ENCODE measurements at regions not wholly inside any gene's neighbourhood (a gene's known extent, or its start where the extent isn't known, plus 50 kb on each side); places are given as distances from the start of the nearest gene placed in this dataset.
"Not testable (repeated sequence)": the region's sequence is repeated elsewhere in the genome, so short reads cannot be mapped to it uniquely, and the experiment has no call there.

DNA sequence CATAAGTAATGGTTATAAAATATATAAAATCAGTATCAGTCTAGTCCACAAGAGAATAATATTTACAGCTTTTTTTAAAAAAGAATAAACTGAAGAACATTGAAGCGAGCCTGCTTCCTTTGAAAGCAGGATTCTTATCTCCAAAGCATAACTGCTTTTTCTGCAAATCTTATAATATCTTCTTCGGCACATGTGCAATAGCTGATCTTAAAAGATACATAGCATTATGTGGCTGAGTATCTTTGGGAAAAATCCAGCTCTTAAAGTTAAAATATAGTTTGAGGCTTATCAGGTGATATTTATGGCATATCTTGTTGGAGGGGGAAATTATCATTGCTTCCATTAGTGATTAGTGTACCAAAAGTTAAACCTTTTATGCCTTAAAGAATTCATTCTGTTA, 523.9 kb upstream of the ADGRL4 start:
- no peak for DNase-seq
- Mint-ChIP-seq H3K27ac (no peak overlapping the region), H3K4me1 (no peaks in the 10 kb centered on the region), H3K9me3 (ENCODE audit: low read depth) (peaks cover 5% of the 10 kb centered on the region), H3K27me3 (no peaks in the 10 kb centered on the region), H3K4me3 (no peak overlapping the region), H3K36me3 (no peaks in the 10 kb centered on the region)
- CTCF ChIA-PET = no interaction called here
- no peak for ATAC-seq

GRCh38 chr1:79530055-79530454, 523.5 kb upstream of the ADGRL4 start:
- H3K27me3 Mint-ChIP-seq = no peaks in the 10 kb centered on the region
- no peak for DNase-seq
- CTCF ChIA-PET = no interaction called here

GRCh38 chr1:79524126-79524525, 517.6 kb upstream of the ADGRL4 start:
- Mint-ChIP-seq H3K27me3 (no peaks in the 10 kb centered on the region), H3K4me1 (no peaks in the 10 kb centered on the region), H3K27ac (no peak overlapping the region), H3K36me3 (no peaks in the 10 kb centered on the region), H3K4me3 (no peak overlapping the region), H3K9me3 (ENCODE audit: low read depth) (peaks cover 7% of the 10 kb centered on the region)
- CTCF ChIA-PET = no interaction called here
- no peak for ATAC-seq
- no peak for DNase-seq

More at GRCh38 chr1:79530055-79530454, 523.5 kb upstream of the ADGRL4 start:
- Mint-ChIP-seq H3K27ac (no peak overlapping the region), H3K4me3 (no peak overlapping the region), H3K9me3 (ENCODE audit: low read depth) (peaks cover 5% of the 10 kb centered on the region), H3K36me3 (no peaks in the 10 kb centered on the region), H3K4me1 (no peaks in the 10 kb centered on the region)
- no peak for ATAC-seq

DNA sequence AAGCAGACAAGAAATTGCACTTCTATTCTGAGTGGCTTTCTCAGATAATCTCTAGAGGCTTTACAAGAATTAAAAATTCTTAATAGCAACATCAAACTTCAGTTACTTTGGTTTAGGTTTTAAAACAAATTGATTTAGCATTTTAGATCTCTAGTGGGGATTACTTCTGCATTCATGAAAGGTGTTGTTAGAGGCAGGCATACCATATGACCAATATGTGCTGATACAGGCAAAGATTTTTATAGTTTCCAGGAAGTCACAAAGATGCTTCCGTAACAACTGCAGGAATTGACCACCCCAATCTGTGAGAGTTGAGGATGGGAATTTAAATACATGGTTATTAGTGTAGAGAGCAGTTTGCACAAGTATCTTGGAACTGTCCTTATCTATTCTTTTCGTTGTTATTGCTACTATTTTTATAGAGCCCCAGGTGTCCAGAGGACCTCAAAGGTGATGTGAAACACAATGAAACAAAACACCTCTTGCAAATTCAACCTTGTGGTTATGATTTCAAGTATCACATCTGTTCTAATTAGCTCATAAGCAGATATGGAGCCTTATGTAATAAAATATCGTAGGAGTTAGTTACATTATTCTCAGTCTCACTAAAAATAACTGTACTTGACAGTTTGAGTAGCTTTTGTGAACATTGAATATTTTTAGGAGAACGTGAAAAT, 512.7 kb upstream of the ADGRL4 start:
- no peak overlapping the region for H3K27ac Mint-ChIP-seq
- H3K9me3 Mint-ChIP-seq (ENCODE audit: low read depth) = peaks cover 4% of the 10 kb centered on the region
- ATAC-seq (no peak), DNase-seq (no peak)
- H3K27me3 Mint-ChIP-seq = no peaks in the 10 kb centered on the region
- CTCF ChIA-PET = interaction anchor here (0.6 kb wide), 1 partner anchor 941 kb away, joined by 3 read pairs; no protein-coding TSS in a partner anchor
- H3K4me1 Mint-ChIP-seq = no peaks in the 10 kb centered on the region
- H3K36me3 Mint-ChIP-seq = no peaks in the 10 kb centered on the region
- H3K4me3 Mint-ChIP-seq = no peak overlapping the region

DNA sequence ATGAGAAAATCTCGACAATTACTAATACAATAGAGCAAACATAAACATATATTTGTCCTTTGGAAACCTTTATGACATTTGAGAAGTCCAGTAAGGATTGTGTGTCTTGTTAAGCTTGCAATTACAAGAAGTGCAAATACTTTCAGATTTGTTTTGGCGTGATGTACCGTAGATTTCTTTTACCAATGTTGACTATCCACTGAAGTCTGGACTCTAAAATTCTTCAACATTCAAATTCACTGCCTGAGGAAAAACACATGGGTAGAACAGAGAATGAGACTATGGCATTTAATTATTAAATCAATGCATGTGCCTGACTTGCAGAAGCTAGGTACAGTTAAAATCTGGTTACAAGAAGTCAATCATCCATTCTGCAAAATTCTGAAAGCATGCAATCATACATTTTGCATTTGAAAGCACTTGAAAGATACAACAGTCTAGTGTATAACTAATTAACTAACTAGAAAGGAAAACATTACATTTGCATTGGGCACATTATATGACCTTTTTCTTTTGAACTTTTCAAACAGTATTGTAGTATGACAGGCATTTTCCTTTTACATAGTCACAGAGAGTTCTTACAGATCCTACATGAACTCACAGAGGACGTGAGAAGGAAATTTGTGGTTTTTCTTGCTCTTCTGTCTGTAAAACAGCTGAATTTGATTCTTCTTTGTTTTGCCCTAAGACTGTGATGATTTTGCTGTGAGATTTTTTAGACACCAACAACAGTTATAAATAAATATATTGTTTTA, 511.1 kb upstream of the ADGRL4 start:
- no peak overlapping the region for H3K27ac Mint-ChIP-seq
- ATAC-seq = no peak
- CTCF ChIA-PET = no interaction called here
- H3K27me3 Mint-ChIP-seq = no peaks in the 10 kb centered on the region
- DNase-seq = no peak
- no peak overlapping the region for H3K4me3 Mint-ChIP-seq
- H3K36me3 Mint-ChIP-seq = no peaks in the 10 kb centered on the region
- H3K9me3 Mint-ChIP-seq (ENCODE audit: low read depth) = peaks cover 4% of the 10 kb centered on the region
- H3K4me1 Mint-ChIP-seq = no peaks in the 10 kb centered on the region

DNA sequence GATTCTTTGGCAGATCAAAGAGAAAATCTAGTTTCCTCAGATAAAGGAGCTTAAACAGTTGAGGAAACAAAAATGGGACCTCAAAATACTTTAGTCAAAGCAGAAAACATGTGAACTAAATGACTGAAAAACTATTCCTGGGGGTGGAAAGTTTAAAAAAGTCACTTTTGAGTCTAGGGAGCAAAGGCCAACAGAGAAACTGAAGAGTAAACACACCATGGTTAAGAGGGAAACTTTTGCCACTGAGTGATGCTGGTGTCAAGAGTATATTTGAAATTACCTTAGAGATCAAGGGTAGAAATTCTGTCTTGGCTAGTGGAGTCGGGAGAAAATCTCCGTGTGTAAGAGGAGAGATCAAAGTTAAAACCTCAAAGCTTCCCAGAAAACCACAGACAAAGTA, 501.2 kb upstream of the ADGRL4 start:
- DNase-seq = no peak
- Mint-ChIP-seq H3K4me1 (no peaks in the 10 kb centered on the region), H3K27ac (no peak overlapping the region), H3K9me3 (ENCODE audit: low read depth) (no peaks in the 10 kb centered on the region), H3K36me3 (no peaks in the 10 kb centered on the region), H3K27me3 (no peaks in the 10 kb centered on the region), H3K4me3 (no peak overlapping the region)
- CTCF ChIA-PET = no interaction called here
- ATAC-seq = no peak

DNA sequence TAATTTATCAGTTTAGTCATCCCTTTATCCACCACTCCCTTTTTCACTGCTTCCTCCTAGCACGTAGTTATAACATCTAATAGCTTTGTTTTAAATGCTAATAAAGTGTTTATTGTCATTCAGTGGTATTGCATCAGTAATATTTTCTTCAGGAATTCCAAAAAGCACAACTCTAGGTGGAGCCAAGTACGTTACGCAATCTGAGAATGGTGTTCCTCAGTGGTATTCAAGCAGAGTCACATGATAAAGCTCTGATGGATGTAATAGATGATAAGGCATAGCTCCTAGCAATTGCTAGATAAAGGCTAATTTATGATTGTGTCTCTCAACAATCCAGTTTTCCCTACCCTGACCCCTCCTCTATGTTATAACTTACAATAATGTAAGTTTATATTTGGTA, 494.6 kb upstream of the ADGRL4 start:
- H3K4me3 Mint-ChIP-seq = no peak overlapping the region
- no peak overlapping the region for H3K27ac Mint-ChIP-seq
- ATAC-seq (no peak), DNase-seq (no peak)
- H3K9me3 Mint-ChIP-seq (ENCODE audit: low read depth) = no peaks in the 10 kb centered on the region
- CTCF ChIA-PET = no interaction called here
- no peaks in the 10 kb centered on the region for H3K27me3 Mint-ChIP-seq
- H3K4me1 Mint-ChIP-seq = no peaks in the 10 kb centered on the region
- no peaks in the 10 kb centered on the region for H3K36me3 Mint-ChIP-seq

- DNase-seq = no peak
- CTCF ChIA-PET = no interaction called here
- Mint-ChIP-seq H3K9me3 (ENCODE audit: low read depth) (no peaks in the 10 kb centered on the region), H3K27ac (no peak overlapping the region), H3K36me3 (no peaks in the 10 kb centered on the region), H3K4me1 (no peaks in the 10 kb centered on the region), H3K27me3 (no peaks in the 10 kb centered on the region), H3K4me3 (no peak overlapping the region)
- ATAC-seq = no peak
Observed at GRCh38 chr1:79499541-79499940, 493.0 kb upstream of the ADGRL4 start.

DNA sequence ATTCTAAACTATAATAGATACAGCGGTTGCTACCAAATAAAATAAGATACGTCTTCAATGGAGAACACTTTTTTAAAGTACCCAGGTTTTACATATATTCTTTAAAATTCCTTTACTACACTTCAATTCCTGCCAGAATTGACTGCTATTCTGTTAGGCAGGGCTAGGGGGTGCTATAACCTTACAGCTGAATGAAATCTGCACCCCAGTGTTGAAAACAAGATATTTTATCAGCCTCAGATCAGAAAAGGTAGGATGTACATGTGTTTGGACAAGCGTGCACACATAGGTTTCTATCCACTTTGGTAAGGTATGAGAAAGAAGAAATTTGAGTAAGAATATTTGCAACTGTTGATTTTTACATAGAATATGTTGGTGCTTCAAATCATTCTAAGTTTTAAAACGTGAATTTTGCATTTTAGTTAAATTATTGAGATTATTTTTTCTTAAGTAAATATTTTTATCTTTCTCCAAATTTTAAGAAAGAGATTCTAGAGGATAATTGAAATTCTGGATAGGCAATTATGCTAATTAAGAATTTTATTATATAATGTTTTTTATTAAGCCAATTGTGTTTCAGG, 490.8 kb upstream of the ADGRL4 start:
- CTCF ChIA-PET = no interaction called here
- H3K27ac Mint-ChIP-seq = no peak overlapping the region
- peaks cover 4% of the 10 kb centered on the region for H3K9me3 Mint-ChIP-seq (ENCODE audit: low read depth)
- DNase-seq (no peak), ATAC-seq (no peak)
- no peak overlapping the region for H3K4me3 Mint-ChIP-seq
- H3K27me3 Mint-ChIP-seq = no peaks in the 10 kb centered on the region
- H3K36me3 Mint-ChIP-seq = no peaks in the 10 kb centered on the region
- no peaks in the 10 kb centered on the region for H3K4me1 Mint-ChIP-seq

- Mint-ChIP-seq H3K27me3 (no peaks in the 10 kb centered on the region), H3K36me3 (no peaks in the 10 kb centered on the region), H3K27ac (no peak overlapping the region), H3K9me3 (ENCODE audit: low read depth) (peaks cover 4% of the 10 kb centered on the region), H3K4me3 (no peak overlapping the region), H3K4me1 (no peaks in the 10 kb centered on the region)
- CTCF ChIA-PET = no interaction called here
- DNase-seq (no peak), ATAC-seq (no peak)
Observed at GRCh38 chr1:79496129-79496528, 489.6 kb upstream of the ADGRL4 start.

- H3K27me3 Mint-ChIP-seq; H3K9me3 Mint-ChIP-seq (ENCODE audit: low read depth); DNase-seq; H3K27ac Mint-ChIP-seq; ATAC-seq; H3K4me1 Mint-ChIP-seq; CTCF ChIA-PET; H3K36me3 Mint-ChIP-seq; H3K4me3 Mint-ChIP-seq: not testable (repeated sequence)
Observed at GRCh38 chr1:79493702-79494101, 487.2 kb upstream of the ADGRL4 start.

- H3K36me3 Mint-ChIP-seq; H3K4me3 Mint-ChIP-seq; H3K9me3 Mint-ChIP-seq (ENCODE audit: low read depth); DNase-seq; H3K4me1 Mint-ChIP-seq; ATAC-seq; H3K27me3 Mint-ChIP-seq; CTCF ChIA-PET; H3K27ac Mint-ChIP-seq: not testable (repeated sequence)
Observed at GRCh38 chr1:79488572-79489121, 482.1 kb upstream of the ADGRL4 start.

DNA sequence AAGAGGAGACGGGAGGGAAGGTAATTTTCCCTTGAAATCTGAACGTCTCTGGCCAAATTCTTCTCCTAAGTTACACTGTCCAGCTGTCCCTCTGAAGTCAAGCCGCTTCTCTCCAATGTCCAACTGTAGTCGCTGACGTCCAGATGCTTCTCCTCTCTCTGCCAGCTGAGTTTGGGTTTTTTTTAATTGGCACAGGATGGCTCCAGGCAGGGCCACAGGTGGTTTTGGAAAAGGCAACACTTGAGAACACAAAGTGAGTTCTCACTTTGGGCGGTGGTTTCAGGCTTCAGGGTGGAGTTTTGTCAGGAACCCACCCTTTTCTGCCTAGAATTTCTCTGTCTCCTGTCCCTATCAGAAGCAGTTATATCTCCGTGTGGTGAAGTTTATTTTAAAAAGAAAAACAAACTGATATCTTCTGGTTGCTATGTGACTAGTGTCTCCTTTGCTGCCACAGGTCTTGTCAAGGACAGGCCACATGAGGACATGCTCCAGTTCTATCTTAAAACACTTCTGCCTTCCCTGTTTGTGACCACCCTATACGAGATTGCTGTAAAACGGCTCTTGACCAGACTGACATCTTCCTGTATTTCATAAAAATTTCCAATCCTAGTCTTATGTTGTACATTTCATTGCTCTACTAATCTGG, 472.3 kb upstream of the ADGRL4 start:
- ATAC-seq (no peak), DNase-seq (no peak)
- H3K4me1 Mint-ChIP-seq = no peaks in the 10 kb centered on the region
- H3K4me3 Mint-ChIP-seq = no peak overlapping the region
- peaks cover 2% of the 10 kb centered on the region for H3K9me3 Mint-ChIP-seq (ENCODE audit: low read depth)
- CTCF ChIA-PET = no interaction called here
- H3K27ac Mint-ChIP-seq = no peak overlapping the region
- H3K27me3 Mint-ChIP-seq = no peaks in the 10 kb centered on the region
- H3K36me3 Mint-ChIP-seq = no peaks in the 10 kb centered on the region

Data from activated CD8-positive, alpha-beta memory T cell treated with anti-CD3 and anti-CD28 coated beads, Interleukin-2, amount 10 ng/mL, durations not matched to agents 7 days and 5 days (primary cell).